Limb (tissue), 2 donors: ENCODE measurements at regions not wholly inside any gene's neighbourhood (a gene's known extent, or its start where the extent isn't known, plus 50 kb on each side); places are given as distances from the start of the nearest gene placed in this dataset.

ENCODE experiments used
- DNase-seq, 2 donors: peaks; one replicate each; pipeline ENCODE4 v3.0.0-alpha.2; 2016; ENCODE audit errors: extremely low spot score in 2 of 2

- no peak for DNase-seq
Observed at GRCh38 chr21:16011719-16012118, 281.9 kb downstream of the USP25 start.

- DNase-seq: no peak
Observed at GRCh38 chr21:16013570-16013969, 283.8 kb downstream of the USP25 start.

GRCh38 chr21:16020878-16021277 lies 291.1 kb downstream of the USP25 start:
- DNase-seq: no peak

GRCh38 chr21:16022116-16022515 lies 292.3 kb downstream of the USP25 start:
- DNase-seq: no peak

GRCh38 chr21:16022921-16023320 lies 293.1 kb downstream of the USP25 start:
- DNase-seq: no peak

GRCh38 chr21:16028142-16028541 lies 298.4 kb downstream of the USP25 start:
- DNase-seq: no peak

GRCh38 chr21:16028941-16029464 lies 299.2 kb downstream of the USP25 start:
- DNase-seq: no peak

GRCh38 chr21:16033193-16033592 lies 303.4 kb downstream of the USP25 start:
- no peak for DNase-seq

GRCh38 chr21:16034446-16035190 lies 304.8 kb downstream of the USP25 start:
- no peak for DNase-seq

GRCh38 chr21:16037421-16037955 lies 307.7 kb downstream of the USP25 start:
- DNase-seq: no peak

GRCh38 chr21:16040601-16041000 lies 310.8 kb downstream of the USP25 start:
- no peak for DNase-seq

GRCh38 chr21:16044676-16045075 lies 314.9 kb downstream of the USP25 start:
- no peak for DNase-seq

- no peak for DNase-seq
Observed at GRCh38 chr21:16046656-16047330, 317.0 kb downstream of the USP25 start.

- peak in 1 of 2 donors; percentile 75 for DNase-seq
Observed at GRCh38 chr21:16047904-16048303, 318.1 kb downstream of the USP25 start.

- DNase-seq: no peak
Observed at GRCh38 chr21:16055014-16055413, 325.2 kb downstream of the USP25 start.

GRCh38 chr21:16058896-16059295 lies 329.1 kb downstream of the USP25 start:
- DNase-seq: no peak

GRCh38 chr21:16059981-16060380 lies 330.2 kb downstream of the USP25 start:
- DNase-seq: no peak

- DNase-seq: no peak
Observed at GRCh38 chr21:16061194-16061593, 331.4 kb downstream of the USP25 start.

GRCh38 chr21:16069178-16070112 lies 339.7 kb downstream of the USP25 start:
- no peak for DNase-seq

GRCh38 chr21:16070207-16070651 lies 340.4 kb downstream of the USP25 start:
- DNase-seq: peak in 1 of 2 donors; percentile 62

GRCh38 chr21:16071092-16071491 lies 341.3 kb downstream of the USP25 start:
- DNase-seq: peak in 1 of 2 donors; percentile 74
